ENCODE measurements at regions not wholly inside any gene's neighbourhood (a gene's known extent, or its start where the extent isn't known, plus 50 kb on each side); places are given as distances from the start of the nearest gene placed in this dataset.

DNA sequence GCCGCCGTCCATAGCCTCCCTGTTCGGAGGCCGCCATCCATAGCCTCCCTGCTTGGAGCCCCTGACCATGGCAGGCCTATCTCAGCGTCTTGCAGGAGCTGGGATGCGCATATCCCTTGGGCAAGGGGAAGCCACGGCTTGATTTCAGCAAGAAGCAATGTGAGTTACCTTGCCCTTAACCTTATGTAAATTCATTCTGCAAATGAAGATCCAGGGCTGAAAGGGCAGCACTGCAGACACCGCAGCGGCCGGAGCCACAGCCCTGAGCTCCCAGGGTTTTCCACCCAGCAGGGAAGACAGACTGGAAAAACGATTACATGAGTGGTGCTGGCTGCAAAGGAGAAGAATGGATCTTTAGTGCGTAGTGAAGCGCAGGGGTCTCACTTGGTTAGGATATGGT, 95.8 kb downstream of the SEC61G start:
- Histone ChIP-seq H3K36me3 (ENCODE audit: insufficient read depth, low read length) (no peaks in the 10 kb centered on the region), H3K9ac (ENCODE audit: low read length) (no peak overlapping the region), H3K27ac (ENCODE audit: low read depth, low read length) (no peak overlapping the region), H3K4me1 (ENCODE audit: insufficient read depth, low read length) (peaks cover 6% of the 10 kb centered on the region), H3K4me2 (ENCODE audit: low read length) (no peak overlapping the region), H3K27me3 (ENCODE audit: insufficient read depth, low read length) (peaks cover 18% of the 10 kb centered on the region), H3K9me3 (ENCODE audit: insufficient read depth, low read depth, low read length) (peaks cover 2% of the 10 kb centered on the region), H3K4me3 (ENCODE audit: insufficient read depth, low read depth, low read length) (no peak overlapping the region), H2AFZ (ENCODE audit: low read depth, low read length) (no peak overlapping the region), H3K79me2 (ENCODE audit: insufficient read depth, low read length) (no peaks in the 10 kb centered on the region), H4K20me1 (ENCODE audit: insufficient read depth, low read length) (no peaks in the 10 kb centered on the region)
- no peak for DNase-seq (ENCODE audit: low read depth)
- no peaks in the 10 kb centered on the region for H3K4me1 Mint-ChIP-seq (ENCODE audit: low read depth, unreplicated experiment)
- no peak for FAIRE-seq
- no peaks in the 10 kb centered on the region for H3K36me3 Mint-ChIP-seq (ENCODE audit: low read depth, unreplicated experiment)
- H3K27me3 Mint-ChIP-seq (ENCODE audit: low read depth, unreplicated experiment), result peaks cover 53% of the 10 kb centered on the region
- H3K27ac Mint-ChIP-seq (ENCODE audit: unreplicated experiment), result no peak overlapping the region
- peaks cover 5% of the 10 kb centered on the region for H3K9me3 Mint-ChIP-seq (ENCODE audit: unreplicated experiment)
- peak overlapping the region; percentile 81 for H3K4me3 Mint-ChIP-seq (ENCODE audit: unreplicated experiment)
- TF ChIP-seq EZH2 (IDR thresholded peaks at IDR 0.05; ENCODE audit: insufficient read depth, low read length), result no peak
- TF ChIP-seq, protein P1, sequence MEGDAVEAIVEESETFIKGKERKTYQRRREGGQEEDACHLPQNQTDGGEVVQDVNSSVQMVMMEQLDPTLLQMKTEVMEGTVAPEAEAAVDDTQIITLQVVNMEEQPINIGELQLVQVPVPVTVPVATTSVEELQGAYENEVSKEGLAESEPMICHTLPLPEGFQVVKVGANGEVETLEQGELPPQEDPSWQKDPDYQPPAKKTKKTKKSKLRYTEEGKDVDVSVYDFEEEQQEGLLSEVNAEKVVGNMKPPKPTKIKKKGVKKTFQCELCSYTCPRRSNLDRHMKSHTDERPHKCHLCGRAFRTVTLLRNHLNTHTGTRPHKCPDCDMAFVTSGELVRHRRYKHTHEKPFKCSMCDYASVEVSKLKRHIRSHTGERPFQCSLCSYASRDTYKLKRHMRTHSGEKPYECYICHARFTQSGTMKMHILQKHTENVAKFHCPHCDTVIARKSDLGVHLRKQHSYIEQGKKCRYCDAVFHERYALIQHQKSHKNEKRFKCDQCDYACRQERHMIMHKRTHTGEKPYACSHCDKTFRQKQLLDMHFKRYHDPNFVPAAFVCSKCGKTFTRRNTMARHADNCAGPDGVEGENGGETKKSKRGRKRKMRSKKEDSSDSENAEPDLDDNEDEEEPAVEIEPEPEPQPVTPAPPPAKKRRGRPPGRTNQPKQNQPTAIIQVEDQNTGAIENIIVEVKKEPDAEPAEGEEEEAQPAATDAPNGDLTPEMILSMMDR (IDR thresholded peaks at IDR 0.05; ENCODE audit: insufficient read depth, low read depth, low read length), result no peak

GRCh38 chr7:54662701-54663100, 96.3 kb downstream of the SEC61G start:
- H3K36me3 Mint-ChIP-seq (ENCODE audit: low read depth, unreplicated experiment), result no peaks in the 10 kb centered on the region
- no peaks in the 10 kb centered on the region for H3K4me1 Mint-ChIP-seq (ENCODE audit: low read depth, unreplicated experiment)
- Histone ChIP-seq H4K20me1 (ENCODE audit: insufficient read depth, low read length) (no peaks in the 10 kb centered on the region), H2AFZ (ENCODE audit: low read depth, low read length) (no peak overlapping the region), H3K9ac (ENCODE audit: low read length) (no peak overlapping the region), H3K27ac (ENCODE audit: low read depth, low read length) (no peak overlapping the region), H3K27me3 (ENCODE audit: insufficient read depth, low read length) (peaks cover 18% of the 10 kb centered on the region), H3K79me2 (ENCODE audit: insufficient read depth, low read length) (no peaks in the 10 kb centered on the region), H3K4me2 (ENCODE audit: low read length) (no peak overlapping the region), H3K4me3 (ENCODE audit: insufficient read depth, low read depth, low read length) (no peak overlapping the region), H3K9me3 (ENCODE audit: insufficient read depth, low read depth, low read length) (peaks cover 2% of the 10 kb centered on the region), H3K36me3 (ENCODE audit: insufficient read depth, low read length) (no peaks in the 10 kb centered on the region), H3K4me1 (ENCODE audit: insufficient read depth, low read length) (peaks cover 6% of the 10 kb centered on the region)
- H3K9me3 Mint-ChIP-seq (ENCODE audit: unreplicated experiment), result peaks cover 5% of the 10 kb centered on the region
- no peak overlapping the region for H3K27ac Mint-ChIP-seq (ENCODE audit: unreplicated experiment)
- peaks cover 54% of the 10 kb centered on the region for H3K27me3 Mint-ChIP-seq (ENCODE audit: low read depth, unreplicated experiment)
- FAIRE-seq (no peak), DNase-seq (ENCODE audit: low read depth) (no peak)
- H3K4me3 Mint-ChIP-seq (ENCODE audit: unreplicated experiment), result no peak overlapping the region
- no peak for TF ChIP-seq EZH2 (IDR thresholded peaks at IDR 0.05; ENCODE audit: insufficient read depth, low read length)
- TF ChIP-seq, protein P1 (IDR thresholded peaks at IDR 0.05; ENCODE audit: insufficient read depth, low read depth, low read length), result no peak

- no peak for TF ChIP-seq EZH2 (IDR thresholded peaks at IDR 0.05; ENCODE audit: insufficient read depth, low read length)
- TF ChIP-seq, protein P1 (IDR thresholded peaks at IDR 0.05; ENCODE audit: insufficient read depth, low read depth, low read length), result no peak
- H3K4me3 Mint-ChIP-seq (ENCODE audit: unreplicated experiment), result no peak overlapping the region
Observed at GRCh38 chr7:54653905-54654304, 105.1 kb downstream of the SEC61G start.

More at GRCh38 chr7:54653905-54654304, 105.1 kb downstream of the SEC61G start:
- Mint-ChIP-seq H3K4me1 (ENCODE audit: low read depth, unreplicated experiment) (no peaks in the 10 kb centered on the region), H3K27ac (ENCODE audit: unreplicated experiment) (no peak overlapping the region), H3K9me3 (ENCODE audit: unreplicated experiment) (no peaks in the 10 kb centered on the region), H3K36me3 (ENCODE audit: low read depth, unreplicated experiment) (no peaks in the 10 kb centered on the region), H3K27me3 (ENCODE audit: low read depth, unreplicated experiment) (peaks cover 4% of the 10 kb centered on the region)
- FAIRE-seq, result no peak
- Histone ChIP-seq H3K4me3 (ENCODE audit: insufficient read depth, low read depth, low read length) (no peak overlapping the region), H3K79me2 (ENCODE audit: insufficient read depth, low read length) (no peaks in the 10 kb centered on the region), H3K9me3 (ENCODE audit: insufficient read depth, low read depth, low read length) (no peaks in the 10 kb centered on the region), H3K27me3 (ENCODE audit: insufficient read depth, low read length) (no peaks in the 10 kb centered on the region), H3K4me2 (ENCODE audit: low read length) (no peak overlapping the region), H3K27ac (ENCODE audit: low read depth, low read length) (no peak overlapping the region), H3K4me1 (ENCODE audit: insufficient read depth, low read length) (no peaks in the 10 kb centered on the region), H3K36me3 (ENCODE audit: insufficient read depth, low read length) (no peaks in the 10 kb centered on the region), H2AFZ (ENCODE audit: low read depth, low read length) (no peak overlapping the region), H4K20me1 (ENCODE audit: insufficient read depth, low read length) (no peaks in the 10 kb centered on the region), H3K9ac (ENCODE audit: low read length) (no peak overlapping the region)
- no peak for DNase-seq (ENCODE audit: low read depth)

Data from astrocyte (in vitro differentiated cells and primary cell).